BLaER1 treated with 17β-estradiol and CSF1 and Interleukin-3, amounts not matched to agents 10 nM and 100 nM (cell line): ENCODE measurements at regions not wholly inside any gene's neighbourhood (a gene's known extent, or its start where the extent isn't known, plus 50 kb on each side); places are given as distances from the start of the nearest gene placed in this dataset.

Experiments
- H3K27ac ChIP-seq, 11 experiments: shearing (Covaris generic); formaldehyde crosslinking; 2 replicates each; pipeline ENCODE4 v1.8.1; 2022
- H3K27me3 ChIP-seq, 11 experiments: shearing (Covaris generic); formaldehyde crosslinking; 2 replicates each; pipeline ENCODE4 v1.8.1; 2022
- H3K36me3 ChIP-seq, 11 experiments: shearing (Covaris generic); formaldehyde crosslinking; 2 replicates each; pipeline ENCODE4 v1.8.1; 2022
- H3K4me1 ChIP-seq, 10 experiments: shearing (Covaris generic); formaldehyde crosslinking; 2 replicates each; pipeline ENCODE4 v1.8.1; 2022
- H3K4me2 ChIP-seq, 11 experiments: shearing (Covaris generic); formaldehyde crosslinking; 2 replicates each; pipeline ENCODE4 v1.8.1; 2022
- H3K4me3 ChIP-seq, 10 experiments: shearing (Covaris generic); formaldehyde crosslinking; 2 replicates each; pipeline ENCODE4 v1.8.1; 2022
- H3K9ac ChIP-seq, 11 experiments: shearing (Covaris generic); formaldehyde crosslinking; 2 replicates each; pipeline ENCODE4 v1.8.1; 2022
- H3K9me3 ChIP-seq, 11 experiments: shearing (Covaris generic); formaldehyde crosslinking; replicated peaks in 1 of 11; 2 replicates each; pipeline ENCODE4 v1.8.1; 2022
- H4K20me1 ChIP-seq, 11 experiments: shearing (Covaris generic); formaldehyde crosslinking; 2 replicates each; pipeline ENCODE4 v1.8.1; 2022
- Cebpa-rat ChIP-seq, 11 experiments: shearing (Covaris generic); IDR thresholded peaks; 2 replicates each; pipeline ENCODE4 v1.8.1; 2022

GRCh38 chr13:103794526-103794925 is 728.3 kb upstream of the SLC10A2 start:
- Histone ChIP-seq H3K36me3 (no peaks in the 10 kb centered on the region), H4K20me1 (no peaks in the 10 kb centered on the region), H3K9ac (no peak overlapping the region), H3K4me1 (no peaks in the 10 kb centered on the region; a peak in 1 of 20 replicates), H3K27me3 (no peaks in the 10 kb centered on the region), H3K9me3 (peaks cover 0 to 8% (median 0%) of the 10 kb centered on the region in 11 experiments; a peak in 4 of 22 replicates), H3K27ac (no peak overlapping the region), H3K4me3 (no peak overlapping the region), H3K4me2 (no peak overlapping the region)
- no peak for TF ChIP-seq Cebpa-rat (IDR thresholded peaks at IDR 0.05)

GRCh38 chr13:103788061-103788652 is 721.9 kb upstream of the SLC10A2 start:
- no peaks in the 10 kb centered on the region for H3K36me3 ChIP-seq
- no peak overlapping the region for H3K4me3 ChIP-seq
- no peak overlapping the region for H3K27ac ChIP-seq
- no peak for TF ChIP-seq Cebpa-rat (IDR thresholded peaks at IDR 0.05)
- H3K27me3 ChIP-seq = no peaks in the 10 kb centered on the region
- no peak overlapping the region for H3K9ac ChIP-seq
- no peaks in the 10 kb centered on the region for H3K4me1 ChIP-seq
- no peaks in the 10 kb centered on the region for H4K20me1 ChIP-seq
- H3K9me3 ChIP-seq = peaks cover 0 to 21% (median 10%) of the 10 kb centered on the region in 11 experiments; a peak in 18 of 22 replicates
- no peak overlapping the region for H3K4me2 ChIP-seq

GRCh38 chr13:103772576-103772975 is 706.4 kb upstream of the SLC10A2 start:
- peaks cover 7 to 25% (median 18%) of the 10 kb centered on the region in 11 experiments; a peak in 20 of 22 replicates for H3K9me3 ChIP-seq
- peaks cover 0 to 4% (median 0%) of the 10 kb centered on the region in 10 experiments; a peak in 3 of 20 replicates for H3K4me1 ChIP-seq
- H3K36me3 ChIP-seq = no peaks in the 10 kb centered on the region
- no peak overlapping the region for H3K4me2 ChIP-seq
- H3K4me3 ChIP-seq = no peak overlapping the region
- no peak for TF ChIP-seq Cebpa-rat (IDR thresholded peaks at IDR 0.05)
- no peak overlapping the region for H3K27ac ChIP-seq
- no peak overlapping the region for H3K9ac ChIP-seq
- H3K27me3 ChIP-seq = no peaks in the 10 kb centered on the region
- no peaks in the 10 kb centered on the region for H4K20me1 ChIP-seq

- no peak for TF ChIP-seq Cebpa-rat (IDR thresholded peaks at IDR 0.05)
- H3K9me3 ChIP-seq = peaks cover 0 to 12% (median 2%) of the 10 kb centered on the region in 11 experiments; a peak in 5 of 22 replicates
- peaks cover 3 to 15% (median 7%) of the 10 kb centered on the region in 10 experiments; a peak in 15 of 20 replicates for H3K4me1 ChIP-seq
- H3K9ac ChIP-seq = no peak overlapping the region
- H3K4me3 ChIP-seq = no peak overlapping the region
- no peaks in the 10 kb centered on the region for H3K36me3 ChIP-seq
- H3K4me2 ChIP-seq = no peak overlapping the region
- H4K20me1 ChIP-seq = no peaks in the 10 kb centered on the region
- H3K27ac ChIP-seq = no peak overlapping the region
- H3K27me3 ChIP-seq = no peaks in the 10 kb centered on the region
These were observed 696.3 kb upstream of the SLC10A2 start for GRCh38 chr13:103762523-103762922.

GRCh38 chr13:103759361-103759760 is 693.1 kb upstream of the SLC10A2 start:
- H4K20me1 ChIP-seq = no peaks in the 10 kb centered on the region
- H3K4me1 ChIP-seq = peaks cover 6 to 17% (median 12%) of the 10 kb centered on the region in 10 experiments; a peak in 16 of 20 replicates
- TF ChIP-seq Cebpa-rat (IDR thresholded peaks at IDR 0.05) = no peak
- H3K27me3 ChIP-seq = no peaks in the 10 kb centered on the region
- H3K4me3 ChIP-seq = no peak overlapping the region
- H3K9ac ChIP-seq = no peak overlapping the region
- H3K27ac ChIP-seq = no peak overlapping the region
- no peaks in the 10 kb centered on the region for H3K36me3 ChIP-seq
- no peak overlapping the region for H3K4me2 ChIP-seq
- H3K9me3 ChIP-seq = peaks cover 0 to 8% (median 0%) of the 10 kb centered on the region in 11 experiments; a peak in 1 of 22 replicates

- Histone ChIP-seq H3K4me2 (peak overlapping the region in 4 of 11 experiments; percentile 25 to 52 (median 36); a peak in 3 of 22 replicates), H3K9ac (no peak overlapping the region)
- no peak for TF ChIP-seq Cebpa-rat (IDR thresholded peaks at IDR 0.05)
These were observed 692.0 kb upstream of the SLC10A2 start for GRCh38 chr13:103758222-103758621.

GRCh38 chr13:103757361-103757760 is 691.1 kb upstream of the SLC10A2 start:
- Histone ChIP-seq H3K36me3 (no peaks in the 10 kb centered on the region), H3K9me3 (peaks cover 0 to 8% (median 0%) of the 10 kb centered on the region in 11 experiments; a peak in 1 of 22 replicates), H3K4me1 (peaks cover 6 to 17% (median 12%) of the 10 kb centered on the region in 10 experiments; a peak in 16 of 20 replicates), H3K27ac (peak overlapping the region in 2 of 11 experiments; percentile 19 to 42; a peak in 2 of 22 replicates), H3K4me2 (peak overlapping the region; percentile 7 to 60 (median 31); a peak in 16 of 22 replicates), H3K9ac (no peak overlapping the region), H3K4me3 (no peak overlapping the region), H3K27me3 (no peaks in the 10 kb centered on the region), H4K20me1 (no peaks in the 10 kb centered on the region)
- TF ChIP-seq Cebpa-rat (IDR thresholded peaks at IDR 0.05) = no peak

More at GRCh38 chr13:103758222-103758621, 692.0 kb upstream of the SLC10A2 start:
- Histone ChIP-seq H4K20me1 (no peaks in the 10 kb centered on the region), H3K9me3 (peaks cover 0 to 8% (median 0%) of the 10 kb centered on the region in 11 experiments; a peak in 1 of 22 replicates), H3K27me3 (no peaks in the 10 kb centered on the region), H3K4me3 (no peak overlapping the region), H3K36me3 (no peaks in the 10 kb centered on the region), H3K27ac (no peak overlapping the region), H3K4me1 (peaks cover 6 to 17% (median 12%) of the 10 kb centered on the region in 10 experiments; a peak in 16 of 20 replicates)

- Histone ChIP-seq H3K4me3 (no peak overlapping the region), H3K9ac (no peak overlapping the region), H3K27me3 (no peaks in the 10 kb centered on the region), H3K4me2 (no peak overlapping the region), H3K4me1 (peaks cover 6 to 17% (median 12%) of the 10 kb centered on the region in 10 experiments; a peak in 16 of 20 replicates), H4K20me1 (no peaks in the 10 kb centered on the region), H3K27ac (no peak overlapping the region), H3K36me3 (no peaks in the 10 kb centered on the region), H3K9me3 (0 out of 22 replicates have a peak, but pooled peaks cover 0 to 5% (median 0%) of the 10 kb centered on the region in 11 experiments)
- peak in 2 of 11 experiments; percentile 14 to 37; a peak in 1 of 22 replicates for TF ChIP-seq Cebpa-rat (IDR thresholded peaks at IDR 0.05)
These were observed 688.6 kb upstream of the SLC10A2 start for GRCh38 chr13:103754783-103755182.

GRCh38 chr13:103734837-103735236 is 668.6 kb upstream of the SLC10A2 start:
- Histone ChIP-seq H3K4me2 (no peak overlapping the region), H4K20me1 (no peaks in the 10 kb centered on the region), H3K27me3 (no peaks in the 10 kb centered on the region), H3K27ac (no peak overlapping the region), H3K4me3 (no peak overlapping the region), H3K9ac (no peak overlapping the region), H3K36me3 (no peaks in the 10 kb centered on the region), H3K9me3 (no peaks in the 10 kb centered on the region), H3K4me1 (no peaks in the 10 kb centered on the region)
- no peak for TF ChIP-seq Cebpa-rat (IDR thresholded peaks at IDR 0.05)
